Mesothelial cell of epicardium (in vitro differentiated cells): ENCODE measurements at regions not wholly inside any gene's neighbourhood (a gene's known extent, or its start where the extent isn't known, plus 50 kb on each side); places are given as distances from the start of the nearest gene placed in this dataset.

Experiments used
- DNase-seq, 2 experiments: peaks; one replicate each; pipeline ENCODE4 v3.0.0; 2021; ENCODE audit warnings: low spot score in 2 of 2; ENCODE audit not compliant: unreplicated experiment in 2 of 2
- H3K27ac Mint-ChIP-seq: 2 replicates; pipeline ENCODE4 v1.8.0; 2021; ENCODE audit warnings: mixed read lengths
- H3K27me3 Mint-ChIP-seq: 2 replicates; pipeline ENCODE4 v1.8.0; 2021; ENCODE audit warnings: low read depth, mixed read lengths
- H3K36me3 Mint-ChIP-seq: 2 replicates; pipeline ENCODE4 v1.8.0; 2021; ENCODE audit warnings: mixed read lengths
- H3K4me1 Mint-ChIP-seq: 2 replicates; pipeline ENCODE4 v1.8.0; 2021; ENCODE audit warnings: mixed read lengths
- H3K4me3 Mint-ChIP-seq: 2 replicates; pipeline ENCODE4 v1.8.0; 2021; ENCODE audit warnings: mild to moderate bottlenecking, moderate library complexity, mixed read lengths
- H3K9me3 Mint-ChIP-seq: 2 replicates; pipeline ENCODE4 v1.8.0; 2021; ENCODE audit warnings: mixed read lengths
- TF ChIP-seq, protein P1 (sequence below): fragments of 200-600 bp; sonication (generic); IDR thresholded peaks from one replicate; pipeline ENCODE4 v1.5.0; 2021; ENCODE audit warnings: antibody characterized with exemption; ENCODE audit not compliant: unreplicated experiment

DNA sequence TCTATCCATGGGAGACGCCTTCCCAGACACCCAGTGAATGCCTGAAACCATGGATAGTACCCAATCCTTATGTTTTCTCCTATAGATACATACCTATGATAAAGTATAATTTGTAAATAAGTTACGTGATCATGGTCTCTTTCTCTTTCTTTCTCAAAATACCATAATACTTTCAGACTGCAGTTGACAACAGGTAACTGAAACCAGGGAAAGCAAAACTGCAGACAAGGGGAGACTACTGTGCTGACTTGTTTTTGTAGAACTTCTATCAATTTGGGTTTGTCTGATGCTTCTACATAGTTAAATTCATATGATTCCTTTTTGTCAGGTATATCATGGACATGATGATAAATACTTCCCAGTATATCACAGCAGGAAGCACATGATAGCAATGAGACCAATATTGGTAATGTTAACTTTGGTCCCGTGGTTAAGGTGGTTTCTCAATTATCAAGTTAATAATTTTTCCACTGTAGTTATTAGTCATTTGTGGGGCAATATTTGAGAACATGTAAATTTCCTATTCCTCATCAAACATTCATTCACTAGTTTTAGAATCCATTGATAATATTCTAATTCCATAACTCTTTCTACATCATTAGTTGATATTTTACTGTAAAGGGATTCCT is 298.0 kb upstream of the TET2 start:
- no peak for DNase-seq
- Mint-ChIP-seq H3K36me3 (no peaks in the 10 kb centered on the region), H3K4me3 (no peak overlapping the region), H3K4me1 (no peaks in the 10 kb centered on the region), H3K9me3 (no peaks in the 10 kb centered on the region), H3K27me3 (peaks cover 3% of the 10 kb centered on the region), H3K27ac (no peak overlapping the region)
- TF ChIP-seq, protein P1, sequence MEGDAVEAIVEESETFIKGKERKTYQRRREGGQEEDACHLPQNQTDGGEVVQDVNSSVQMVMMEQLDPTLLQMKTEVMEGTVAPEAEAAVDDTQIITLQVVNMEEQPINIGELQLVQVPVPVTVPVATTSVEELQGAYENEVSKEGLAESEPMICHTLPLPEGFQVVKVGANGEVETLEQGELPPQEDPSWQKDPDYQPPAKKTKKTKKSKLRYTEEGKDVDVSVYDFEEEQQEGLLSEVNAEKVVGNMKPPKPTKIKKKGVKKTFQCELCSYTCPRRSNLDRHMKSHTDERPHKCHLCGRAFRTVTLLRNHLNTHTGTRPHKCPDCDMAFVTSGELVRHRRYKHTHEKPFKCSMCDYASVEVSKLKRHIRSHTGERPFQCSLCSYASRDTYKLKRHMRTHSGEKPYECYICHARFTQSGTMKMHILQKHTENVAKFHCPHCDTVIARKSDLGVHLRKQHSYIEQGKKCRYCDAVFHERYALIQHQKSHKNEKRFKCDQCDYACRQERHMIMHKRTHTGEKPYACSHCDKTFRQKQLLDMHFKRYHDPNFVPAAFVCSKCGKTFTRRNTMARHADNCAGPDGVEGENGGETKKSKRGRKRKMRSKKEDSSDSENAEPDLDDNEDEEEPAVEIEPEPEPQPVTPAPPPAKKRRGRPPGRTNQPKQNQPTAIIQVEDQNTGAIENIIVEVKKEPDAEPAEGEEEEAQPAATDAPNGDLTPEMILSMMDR, result no peak

DNA sequence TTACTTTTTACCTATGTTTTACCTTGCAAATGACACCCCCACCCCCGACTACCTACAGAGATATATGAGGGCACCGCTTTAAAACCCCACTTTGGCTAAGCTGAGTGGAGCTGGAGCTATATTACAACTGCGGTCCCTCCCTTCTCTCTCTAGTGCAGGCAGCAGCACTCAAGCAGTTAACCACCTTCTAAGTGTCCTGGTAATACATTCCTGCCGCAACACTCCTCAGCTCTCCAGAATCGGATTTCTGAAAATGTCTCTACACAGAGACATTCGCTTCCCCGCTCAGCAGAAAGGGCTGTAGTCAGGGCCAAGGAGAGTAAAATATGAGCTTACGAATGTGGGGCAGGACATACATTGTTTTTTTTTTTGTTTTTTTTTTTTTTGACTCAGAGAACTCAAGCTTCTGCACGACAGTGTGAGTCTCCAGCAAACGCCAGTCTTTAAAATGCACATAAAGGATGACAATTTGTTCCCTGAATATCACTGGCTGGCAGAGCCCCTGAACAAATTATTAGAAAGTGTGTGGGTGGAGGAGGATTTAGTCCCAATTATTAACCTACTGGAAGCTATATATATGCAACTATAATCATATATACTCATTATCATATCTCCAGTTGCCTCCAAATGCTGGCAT is 287.0 kb upstream of the TET2 start:
- Mint-ChIP-seq H3K27ac (no peak overlapping the region), H3K27me3 (peaks cover 11% of the 10 kb centered on the region), H3K4me1 (peaks cover 11% of the 10 kb centered on the region), H3K9me3 (peaks cover 17% of the 10 kb centered on the region), H3K4me3 (peak overlapping the region; percentile 19), H3K36me3 (no peaks in the 10 kb centered on the region)
- TF ChIP-seq, protein P1, result no peak
- no peak for DNase-seq

DNA sequence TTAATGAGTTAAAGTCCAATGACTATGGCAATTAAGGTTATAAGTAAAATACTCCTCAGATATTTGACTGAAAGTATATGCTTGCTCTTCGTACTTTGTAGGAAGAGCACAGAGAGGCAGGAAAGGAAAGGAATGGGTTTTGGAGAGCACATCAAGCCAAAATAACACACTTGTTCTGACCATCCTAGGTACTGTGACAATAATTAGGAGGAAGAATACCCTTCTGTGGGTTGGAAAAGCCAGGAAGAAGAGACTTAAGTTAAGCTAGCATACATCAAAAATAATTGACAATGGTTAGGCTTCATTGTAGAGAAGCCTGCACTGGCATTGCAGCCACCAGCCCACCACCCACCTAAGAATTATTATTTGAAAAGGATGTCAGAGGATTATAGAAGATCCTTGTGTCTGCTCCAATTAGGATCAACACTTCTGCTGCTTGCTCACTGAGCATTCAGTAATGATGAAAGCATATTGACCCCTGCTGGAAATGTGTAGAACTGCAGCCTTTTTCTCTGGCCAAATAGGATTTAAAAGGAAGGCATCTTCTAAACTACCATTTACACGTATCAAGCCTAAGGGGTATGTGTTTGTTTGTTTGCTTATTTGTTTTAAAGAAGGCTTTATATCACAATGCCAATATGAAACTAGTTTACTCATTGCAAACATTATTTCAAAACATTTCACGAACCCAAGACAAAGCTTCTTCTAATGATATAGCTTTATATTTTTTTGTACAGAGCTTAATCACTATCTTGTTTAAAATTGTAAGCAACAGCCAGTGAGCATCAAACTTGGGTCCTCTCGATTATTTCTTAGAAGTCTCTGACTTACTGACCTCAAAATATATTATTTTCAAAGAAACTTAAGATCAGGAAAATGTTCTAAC is 286.2 kb upstream of the TET2 start:
- peak; percentile 20 to 53 for DNase-seq
- Mint-ChIP-seq H3K27me3 (peaks cover 11% of the 10 kb centered on the region), H3K9me3 (peaks cover 11% of the 10 kb centered on the region), H3K4me1 (peaks cover 11% of the 10 kb centered on the region), H3K4me3 (no peak overlapping the region), H3K36me3 (no peaks in the 10 kb centered on the region), H3K27ac (no peak overlapping the region)
- TF ChIP-seq, protein P1, result peak; percentile 99

DNA sequence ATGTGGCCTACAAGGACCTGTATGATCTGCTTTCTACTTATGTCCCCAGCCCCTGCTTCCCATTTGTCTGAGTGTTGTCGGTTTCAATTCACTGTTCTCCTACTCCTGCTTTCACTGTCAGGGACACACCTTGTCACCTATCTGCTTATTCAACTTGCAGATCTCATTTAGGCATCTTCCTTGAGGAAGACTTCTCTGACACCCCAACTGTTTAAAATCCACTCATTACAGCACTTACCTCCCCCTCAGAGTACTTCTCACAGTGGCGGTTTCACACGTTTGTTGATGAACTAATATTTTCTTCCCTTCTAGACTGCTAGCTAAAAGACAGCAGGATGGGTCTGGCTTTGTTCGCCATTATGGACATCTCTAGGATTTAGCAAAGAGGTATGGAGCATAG is 279.9 kb upstream of the TET2 start:
- peaks cover 8% of the 10 kb centered on the region for H3K27me3 Mint-ChIP-seq
- H3K27ac Mint-ChIP-seq, result no peak overlapping the region
- peaks cover 10% of the 10 kb centered on the region for H3K4me1 Mint-ChIP-seq
- TF ChIP-seq, protein P1, result no peak
- DNase-seq, result no peak
- peaks cover 11% of the 10 kb centered on the region for H3K9me3 Mint-ChIP-seq
- H3K4me3 Mint-ChIP-seq, result no peak overlapping the region
- H3K36me3 Mint-ChIP-seq, result no peaks in the 10 kb centered on the region

DNA sequence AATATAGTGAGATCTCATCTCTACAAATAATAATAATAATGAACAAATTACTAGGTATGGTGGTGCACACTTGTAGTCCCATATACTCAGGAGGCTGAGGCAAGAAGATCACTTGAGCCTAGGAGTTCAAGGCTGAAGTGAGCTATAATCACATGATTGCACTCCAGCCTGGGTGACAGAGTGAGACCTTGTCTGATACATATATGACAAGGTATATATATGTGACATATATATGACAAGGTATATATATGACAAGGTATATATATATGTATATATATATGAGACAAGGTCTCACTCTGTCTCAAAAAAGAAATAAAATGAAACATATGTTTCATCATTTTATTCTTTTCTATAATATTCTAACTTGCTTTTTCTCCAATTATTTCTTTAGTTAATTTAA is 278.1 kb upstream of the TET2 start:
- Mint-ChIP-seq H3K27me3 (peaks cover 10% of the 10 kb centered on the region), H3K27ac (no peak overlapping the region), H3K4me1 (peaks cover 11% of the 10 kb centered on the region), H3K36me3 (no peaks in the 10 kb centered on the region), H3K4me3 (no peak overlapping the region), H3K9me3 (no peaks in the 10 kb centered on the region)
- TF ChIP-seq, protein P1, result no peak
- DNase-seq, result no peak
